SU-DHL-6 (cell line): ENCODE measurements at regions not wholly inside any gene's neighbourhood (a gene's known extent, or its start where the extent isn't known, plus 50 kb on each side); places are given as distances from the start of the nearest gene placed in this dataset.

Experiments used
- H2AFZ ChIP-seq: fragments of 200-600 bp; sonication (generic); 2 replicates; pipeline ENCODE4 v1.6.1; 2014; ENCODE audit warnings: low read depth, mild to moderate bottlenecking, moderate library complexity, mixed read lengths, antibody characterized with exemption, low read length; ENCODE audit not compliant: severe bottlenecking
- H3F3A ChIP-seq: fragments of 200-600 bp; shearing (Covaris generic); 2 replicates; pipeline ENCODE4 v1.6.0; 2016; ENCODE audit warnings: antibody characterized with exemption, mild to moderate bottlenecking; ENCODE audit not compliant: insufficient read depth
- H3K27ac ChIP-seq: fragments of 200-600 bp; sonication (generic); 2 replicates; pipeline ENCODE4 v1.5.1; 2016; ENCODE audit warnings: low read depth, mild to moderate bottlenecking, low read length, moderate library complexity, mixed read lengths
- H3K27me3 ChIP-seq: fragments of 200-600 bp; sonication (generic), shearing (Covaris generic); 2 replicates; pipeline ENCODE4 v1.6.0; 2014; ENCODE audit warnings: mild to moderate bottlenecking, low read length
- H3K36me3 ChIP-seq: fragments of 200-600 bp; sonication (generic); 2 replicates; pipeline ENCODE4 v1.6.1; 2014; ENCODE audit warnings: mild to moderate bottlenecking, low read length, mixed read lengths
- H3K4me2 ChIP-seq: fragments of 300-600, 200-600 bp; shearing (Covaris generic), sonication (generic); 2 replicates; pipeline ENCODE4 v1.6.0; 2014; ENCODE audit warnings: low read length, low read depth, mild to moderate bottlenecking; ENCODE audit not compliant: poor library complexity, severe bottlenecking
- H3K4me3 ChIP-seq: fragments of 200-600 bp; sonication (generic); 2 replicates; pipeline ENCODE4 v1.5.1; 2014; ENCODE audit warnings: antibody characterized with exemption, low read length, mild to moderate bottlenecking, mixed read lengths; ENCODE audit not compliant: insufficient read depth, poor library complexity, severe bottlenecking
- H3K79me2 ChIP-seq: fragments of 200-600 bp; sonication (generic); 2 replicates; pipeline ENCODE4 v1.6.1; 2014; ENCODE audit warnings: mild to moderate bottlenecking, low read length, moderate library complexity; ENCODE audit not compliant: insufficient read depth
- H3K9ac ChIP-seq: fragments of 200-600 bp; sonication (generic); 2 replicates; pipeline ENCODE4 v1.7.0; 2014; ENCODE audit warnings: mild to moderate bottlenecking, low read length
- H3K9me2 ChIP-seq: fragments of 200-600 bp; sonication (generic); replicated peaks from 2 replicates; pipeline ENCODE4 v1.6.1; 2014; ENCODE audit warnings: low read length; ENCODE audit not compliant: insufficient read depth
- H3K9me3 ChIP-seq: fragments of 200-600 bp; sonication (generic); 2 replicates; pipeline ENCODE4 v1.6.1; 2014; ENCODE audit warnings: low read length, mixed read lengths; ENCODE audit not compliant: insufficient read depth
- H4K20me1 ChIP-seq: fragments of 200-600 bp; sonication (generic); 2 replicates; pipeline ENCODE4 v1.6.1; 2014; ENCODE audit warnings: low read depth, mild to moderate bottlenecking, antibody characterized with exemption, low read length, moderate library complexity, mixed read lengths
- EZH2phosphoT487 ChIP-seq: fragments of 200-600 bp; sonication (generic), shearing (Covaris generic); conservative IDR thresholded peaks from 2 replicates; pipeline ENCODE4 v1.6.1; 2018; ENCODE audit warnings: mild to moderate bottlenecking, antibody characterized with exemption, low read length, moderate library complexity, mixed read lengths
- TF ChIP-seq, protein P1 (sequence below): fragments of 200-600 bp; sonication (generic); IDR thresholded peaks from one replicate; pipeline ENCODE4 v1.5.1; 2017; ENCODE audit warnings: antibody characterized with exemption, mild to moderate bottlenecking, low read length, moderate library complexity; ENCODE audit not compliant: insufficient read depth, poor library complexity, severe bottlenecking

DNA sequence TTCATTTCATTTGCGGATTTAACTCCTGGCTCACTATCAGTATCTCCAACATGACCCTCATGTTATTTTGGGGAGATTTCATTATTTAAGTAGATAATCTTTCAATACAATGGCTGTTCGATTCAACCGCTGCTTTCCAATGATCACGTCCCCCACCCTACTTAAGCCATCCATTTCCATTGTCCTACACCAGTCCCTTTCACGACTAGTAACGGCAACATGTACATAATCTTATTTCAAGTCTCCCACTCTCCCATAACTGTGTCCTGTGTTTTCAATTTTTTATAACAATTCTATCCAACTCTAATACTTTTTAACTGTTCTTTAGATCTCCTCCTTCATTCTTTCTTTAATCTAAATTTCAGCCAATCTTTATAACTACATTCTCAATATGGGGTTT is 890.8 kb upstream of the MAP3K7 start:
- no peak for TF ChIP-seq EZH2phosphoT487
- TF ChIP-seq, protein P1, sequence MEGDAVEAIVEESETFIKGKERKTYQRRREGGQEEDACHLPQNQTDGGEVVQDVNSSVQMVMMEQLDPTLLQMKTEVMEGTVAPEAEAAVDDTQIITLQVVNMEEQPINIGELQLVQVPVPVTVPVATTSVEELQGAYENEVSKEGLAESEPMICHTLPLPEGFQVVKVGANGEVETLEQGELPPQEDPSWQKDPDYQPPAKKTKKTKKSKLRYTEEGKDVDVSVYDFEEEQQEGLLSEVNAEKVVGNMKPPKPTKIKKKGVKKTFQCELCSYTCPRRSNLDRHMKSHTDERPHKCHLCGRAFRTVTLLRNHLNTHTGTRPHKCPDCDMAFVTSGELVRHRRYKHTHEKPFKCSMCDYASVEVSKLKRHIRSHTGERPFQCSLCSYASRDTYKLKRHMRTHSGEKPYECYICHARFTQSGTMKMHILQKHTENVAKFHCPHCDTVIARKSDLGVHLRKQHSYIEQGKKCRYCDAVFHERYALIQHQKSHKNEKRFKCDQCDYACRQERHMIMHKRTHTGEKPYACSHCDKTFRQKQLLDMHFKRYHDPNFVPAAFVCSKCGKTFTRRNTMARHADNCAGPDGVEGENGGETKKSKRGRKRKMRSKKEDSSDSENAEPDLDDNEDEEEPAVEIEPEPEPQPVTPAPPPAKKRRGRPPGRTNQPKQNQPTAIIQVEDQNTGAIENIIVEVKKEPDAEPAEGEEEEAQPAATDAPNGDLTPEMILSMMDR: no peak
- Histone ChIP-seq H3K9me3 (no peaks in the 10 kb centered on the region), H4K20me1 (no peaks in the 10 kb centered on the region), H3K36me3 (no peaks in the 10 kb centered on the region), H3F3A (no peaks in the 10 kb centered on the region), H3K27ac (no peak overlapping the region), H3K9ac (no peak overlapping the region), H3K9me2 (no peaks in the 10 kb centered on the region), H3K79me2 (no peaks in the 10 kb centered on the region), H2AFZ (no peak overlapping the region), H3K4me3 (no peak overlapping the region), H3K4me2 (no peak overlapping the region), H3K27me3 (no peaks in the 10 kb centered on the region)

DNA sequence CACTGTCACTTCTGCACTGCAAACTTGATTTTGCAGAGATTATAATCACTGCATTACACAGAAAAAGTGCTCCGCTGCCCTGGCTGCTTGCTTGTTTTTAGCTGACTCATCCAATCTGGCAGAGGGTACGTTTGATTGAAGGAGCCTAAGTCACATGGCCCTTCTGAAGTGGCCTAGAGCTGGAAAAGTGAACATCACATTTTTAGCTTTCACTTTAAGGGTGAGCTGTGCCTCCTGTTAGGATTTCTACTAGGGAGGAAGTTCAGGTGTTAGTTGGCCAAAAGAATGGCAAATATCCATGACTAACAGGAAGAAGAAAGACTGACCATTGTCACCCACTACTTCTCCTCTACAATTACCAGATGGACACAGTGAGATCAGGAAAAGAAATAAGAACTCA is 889.1 kb upstream of the MAP3K7 start:
- Histone ChIP-seq H2AFZ (no peak overlapping the region), H4K20me1 (no peaks in the 10 kb centered on the region), H3K4me2 (no peak overlapping the region), H3K27ac (no peak overlapping the region), H3K36me3 (no peaks in the 10 kb centered on the region), H3K9me2 (no peaks in the 10 kb centered on the region), H3K79me2 (no peaks in the 10 kb centered on the region), H3K9ac (no peak overlapping the region), H3K4me3 (no peak overlapping the region), H3K27me3 (no peaks in the 10 kb centered on the region), H3F3A (no peaks in the 10 kb centered on the region), H3K9me3 (no peaks in the 10 kb centered on the region)
- TF ChIP-seq EZH2phosphoT487: no peak
- TF ChIP-seq, protein P1: no peak

DNA sequence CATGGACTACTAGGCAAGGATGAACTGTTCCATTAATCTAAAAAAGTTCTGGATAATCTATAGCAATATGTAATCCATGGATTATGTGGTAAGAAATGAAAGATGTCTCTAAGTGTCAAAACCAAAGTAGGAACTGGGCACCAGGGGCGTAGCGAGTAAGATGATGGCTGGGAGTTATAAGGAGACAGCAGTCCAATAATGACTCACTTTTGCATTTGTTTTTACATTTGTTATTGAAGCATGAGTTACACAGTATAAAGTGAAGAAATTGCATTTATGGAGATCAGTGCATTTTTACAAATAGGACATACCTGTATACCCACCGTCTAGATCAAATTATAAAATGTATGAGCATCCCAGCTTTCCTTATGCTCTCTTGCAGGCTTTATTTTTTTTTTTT is 878.5 kb upstream of the MAP3K7 start:
- Histone ChIP-seq H3F3A (no peaks in the 10 kb centered on the region), H3K36me3 (no peaks in the 10 kb centered on the region), H4K20me1 (no peaks in the 10 kb centered on the region), H3K27ac (no peak overlapping the region), H3K9me3 (no peaks in the 10 kb centered on the region), H3K9ac (no peak overlapping the region), H3K27me3 (no peaks in the 10 kb centered on the region), H3K4me3 (no peak overlapping the region), H3K79me2 (no peaks in the 10 kb centered on the region), H3K9me2 (no peaks in the 10 kb centered on the region), H2AFZ (no peak overlapping the region), H3K4me2 (no peak overlapping the region)
- TF ChIP-seq EZH2phosphoT487: no peak
- TF ChIP-seq, protein P1: no peak
